H1 (cell line): ENCODE measurements at regions not wholly inside any gene's neighbourhood (a gene's known extent, or its start where the extent isn't known, plus 50 kb on each side); places are given as distances from the start of the nearest gene placed in this dataset.

ENCODE experiments used
- JUND ChIP-seq: IDR thresholded peaks from 2 replicates; pipeline ENCODE4 v1.6.1; 2011; ENCODE audit warnings: mild to moderate bottlenecking, improper control_type of control experiment, low read length
- SP4 ChIP-seq: IDR thresholded peaks from 2 replicates; pipeline ENCODE4 v1.6.1; 2012; ENCODE audit warnings: low read length, inconsistent platforms
- TF ChIP-seq, protein P1 (sequence below), 3 experiments: IDR thresholded peaks; 1 replicate in 2 of 3; 2 replicates in 1 of 3; pipeline versions ENCODE4 v1.5.1 to v1.6.1; 2011; ENCODE audit warnings: low read length in 3 of 3, mild to moderate bottlenecking in 3 of 3, inconsistent platforms in 2 of 3, low read depth in 1 of 3, moderate library complexity in 1 of 3; ENCODE audit not compliant: insufficient read depth in 1 of 3; ENCODE audit errors: control extremely low read depth in 1 of 3

DNA sequence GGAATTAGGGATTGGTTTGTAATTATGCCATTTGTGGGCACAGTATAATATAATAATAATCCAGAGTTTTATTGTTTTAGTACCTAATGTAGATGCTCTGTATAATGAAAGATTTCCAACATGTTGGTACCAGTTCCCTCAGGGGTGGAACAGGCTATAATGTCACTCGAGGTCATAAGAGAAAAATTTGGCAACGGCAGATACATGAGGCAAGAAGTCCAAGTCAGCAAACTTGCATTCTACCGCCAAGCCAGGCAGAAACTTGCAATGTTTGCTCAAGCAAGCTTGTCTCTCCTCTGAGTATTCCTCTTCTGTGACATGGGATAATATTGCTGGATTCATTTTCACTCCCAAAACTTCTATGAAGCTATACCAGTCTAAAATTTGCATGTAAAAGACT lies 520.0 kb upstream of the SALL3 start:
- TF ChIP-seq SP4: no peak
- TF ChIP-seq, protein P1, sequence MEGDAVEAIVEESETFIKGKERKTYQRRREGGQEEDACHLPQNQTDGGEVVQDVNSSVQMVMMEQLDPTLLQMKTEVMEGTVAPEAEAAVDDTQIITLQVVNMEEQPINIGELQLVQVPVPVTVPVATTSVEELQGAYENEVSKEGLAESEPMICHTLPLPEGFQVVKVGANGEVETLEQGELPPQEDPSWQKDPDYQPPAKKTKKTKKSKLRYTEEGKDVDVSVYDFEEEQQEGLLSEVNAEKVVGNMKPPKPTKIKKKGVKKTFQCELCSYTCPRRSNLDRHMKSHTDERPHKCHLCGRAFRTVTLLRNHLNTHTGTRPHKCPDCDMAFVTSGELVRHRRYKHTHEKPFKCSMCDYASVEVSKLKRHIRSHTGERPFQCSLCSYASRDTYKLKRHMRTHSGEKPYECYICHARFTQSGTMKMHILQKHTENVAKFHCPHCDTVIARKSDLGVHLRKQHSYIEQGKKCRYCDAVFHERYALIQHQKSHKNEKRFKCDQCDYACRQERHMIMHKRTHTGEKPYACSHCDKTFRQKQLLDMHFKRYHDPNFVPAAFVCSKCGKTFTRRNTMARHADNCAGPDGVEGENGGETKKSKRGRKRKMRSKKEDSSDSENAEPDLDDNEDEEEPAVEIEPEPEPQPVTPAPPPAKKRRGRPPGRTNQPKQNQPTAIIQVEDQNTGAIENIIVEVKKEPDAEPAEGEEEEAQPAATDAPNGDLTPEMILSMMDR (IDR thresholded peaks at IDR 0.05; ENCODE audit: control extremely low read depth in 1 of 3, insufficient read depth in 1 of 3, low read depth in 1 of 3, low read length in 3 of 3): no peak
- TF ChIP-seq JUND: no peak
